Effector CD4-positive, alpha-beta T cell (primary cell): ENCODE measurements at regions not wholly inside any gene's neighbourhood (a gene's known extent, or its start where the extent isn't known, plus 50 kb on each side); places are given as distances from the start of the nearest gene placed in this dataset.

Experiments
- DNase-seq: peaks from one replicate; pipeline ENCODE4 v3.0.0-alpha.2; 2020

DNA sequence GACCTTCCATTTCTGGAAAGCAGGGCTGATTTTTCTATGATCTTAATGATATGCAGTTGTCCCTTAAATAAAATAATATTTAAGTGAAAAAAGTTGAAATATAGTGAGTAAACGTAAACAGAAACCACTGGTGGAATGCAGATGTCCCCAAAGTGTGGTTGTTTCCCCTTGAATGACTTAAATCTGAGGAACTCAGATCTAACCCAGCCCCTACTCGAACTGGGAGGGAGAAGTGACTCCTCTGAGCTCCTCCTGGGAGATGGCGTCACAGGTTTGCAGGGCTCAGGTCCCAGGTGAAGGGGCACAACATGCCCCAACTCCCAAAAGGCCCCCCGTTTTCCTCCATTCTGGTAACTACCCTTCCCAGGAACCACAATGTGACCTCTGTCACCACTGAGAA, 142.8 kb downstream of the IRF8 start:
- DNase-seq = no peak

DNA sequence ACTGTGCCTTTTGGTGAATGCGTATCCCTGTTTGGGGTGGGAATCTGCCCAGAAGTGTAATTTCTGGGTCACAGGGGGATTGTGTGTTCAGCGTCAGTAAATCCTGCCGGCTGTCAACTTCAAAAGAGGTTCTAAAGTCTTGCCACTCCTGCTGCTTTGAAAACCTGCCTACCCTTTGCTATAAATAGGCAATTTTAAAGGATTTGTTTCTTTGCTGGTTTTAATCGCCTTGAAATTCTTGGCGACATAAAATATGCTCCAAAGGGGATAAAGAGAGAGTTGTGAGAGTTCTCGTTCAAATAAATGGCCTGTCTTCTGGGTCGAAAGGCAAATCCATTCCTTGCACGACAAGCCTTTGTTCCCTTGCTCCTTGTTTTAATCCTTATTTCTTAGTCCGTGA, 143.4 kb downstream of the IRF8 start:
- no peak for DNase-seq

DNA sequence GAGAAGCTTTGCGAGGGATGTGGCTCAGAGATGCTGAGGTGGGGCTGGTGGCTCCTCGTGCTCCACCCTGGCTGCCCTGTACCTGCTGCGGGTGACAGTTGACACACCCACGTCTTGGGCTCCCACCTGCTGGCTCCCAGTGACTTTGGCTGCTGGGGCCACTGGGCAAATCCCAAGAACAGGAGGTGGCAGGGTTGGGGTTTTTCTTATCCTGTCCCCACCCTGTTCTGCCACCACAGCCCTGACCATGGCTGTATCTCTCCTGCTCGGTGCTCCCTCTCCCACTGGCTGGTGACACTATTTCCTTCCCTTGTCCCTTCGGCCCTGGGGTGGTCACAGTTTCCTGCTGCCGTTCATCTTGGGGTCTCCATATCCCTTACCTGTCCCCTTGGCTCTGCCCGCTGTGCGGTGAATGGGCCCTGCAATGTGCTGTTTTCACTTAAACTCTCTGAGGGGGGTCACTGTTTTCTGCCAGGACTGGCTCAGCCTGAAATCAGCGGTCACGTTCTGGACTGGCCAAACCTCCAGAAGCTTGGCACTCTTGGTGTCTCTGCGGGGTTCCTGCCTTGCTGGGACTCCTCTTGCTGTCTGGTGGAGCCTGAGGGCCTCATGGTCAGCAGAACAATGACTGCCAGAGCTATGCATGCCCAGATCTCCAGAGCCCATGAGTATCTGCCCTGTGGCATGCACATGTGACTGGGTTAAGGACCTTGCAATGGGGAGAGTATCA, 144.2 kb downstream of the IRF8 start:
- DNase-seq = no peak

DNA sequence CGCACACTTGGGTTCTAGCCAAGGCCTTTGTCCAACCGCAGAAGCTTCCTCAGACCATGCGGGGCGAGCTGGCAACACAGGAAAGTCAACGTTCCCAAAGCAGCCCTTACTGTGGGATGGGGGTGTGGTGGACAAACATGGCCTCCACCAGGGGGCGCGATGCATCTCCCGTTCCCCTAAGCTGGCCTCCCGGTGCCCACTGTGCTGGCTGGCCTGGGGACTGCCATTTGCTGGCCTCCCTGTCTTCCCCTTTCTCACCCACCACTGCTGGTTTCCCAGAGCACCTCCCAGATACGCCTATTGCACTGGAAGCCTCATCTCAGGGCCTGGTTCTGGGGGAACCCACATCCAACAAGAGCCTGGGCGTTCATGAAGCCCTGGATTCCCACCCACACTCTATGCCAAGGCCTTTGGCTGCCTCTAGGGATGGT, 145.3 kb downstream of the IRF8 start:
- DNase-seq = no peak

DNA sequence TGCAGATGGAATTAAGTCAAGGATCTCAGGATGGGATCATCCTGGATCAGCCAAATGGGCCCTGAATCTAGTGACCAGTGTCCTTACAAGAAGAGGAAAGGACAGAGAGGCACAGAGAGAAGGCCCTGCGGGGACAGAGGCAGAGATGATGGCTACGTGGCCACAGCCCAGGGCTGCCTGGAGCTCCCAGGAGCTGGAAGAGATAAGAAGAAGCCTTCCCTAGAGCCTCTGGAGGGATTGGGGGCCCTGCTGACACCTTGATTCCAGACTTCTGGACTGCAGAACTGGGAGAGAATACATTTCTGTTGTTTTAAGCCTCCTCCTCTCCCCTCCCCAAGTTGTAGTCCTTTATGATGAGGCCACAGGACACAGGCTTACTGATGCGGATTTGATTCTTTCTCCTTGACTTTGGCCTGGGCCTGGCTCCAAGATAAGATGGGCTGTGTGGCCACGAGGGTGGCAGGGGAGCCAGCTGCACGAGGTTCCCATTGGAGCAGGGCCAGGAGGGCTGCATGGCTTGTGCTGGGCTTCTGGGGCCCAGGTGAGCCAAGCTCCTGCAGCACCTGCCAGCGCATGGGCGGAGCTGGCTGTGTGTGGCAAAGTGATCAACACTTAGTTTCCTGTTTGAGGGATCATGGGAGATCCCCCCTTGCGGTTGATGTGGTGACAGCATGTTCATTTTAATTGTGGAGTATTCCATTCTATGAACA, 146.1 kb downstream of the IRF8 start:
- DNase-seq = no peak

DNA sequence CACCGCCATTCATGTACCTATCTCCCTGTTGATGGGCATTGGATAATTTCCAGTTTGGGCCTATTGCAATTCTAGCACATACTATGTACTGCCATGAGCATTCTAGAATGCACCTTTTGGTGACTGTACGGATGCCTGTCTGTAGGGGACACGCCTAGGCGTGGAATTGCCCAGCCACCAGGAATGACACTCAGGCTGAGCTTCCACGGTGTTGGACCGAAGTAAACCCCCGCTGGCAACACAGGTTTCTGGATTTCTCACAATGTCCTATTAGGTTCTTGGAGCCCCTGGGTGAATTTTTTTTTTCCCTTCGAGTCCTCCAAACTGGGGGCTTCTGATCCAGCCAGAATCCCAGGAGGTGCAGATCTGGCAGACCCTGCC, 146.6 kb downstream of the IRF8 start:
- DNase-seq = no peak

DNA sequence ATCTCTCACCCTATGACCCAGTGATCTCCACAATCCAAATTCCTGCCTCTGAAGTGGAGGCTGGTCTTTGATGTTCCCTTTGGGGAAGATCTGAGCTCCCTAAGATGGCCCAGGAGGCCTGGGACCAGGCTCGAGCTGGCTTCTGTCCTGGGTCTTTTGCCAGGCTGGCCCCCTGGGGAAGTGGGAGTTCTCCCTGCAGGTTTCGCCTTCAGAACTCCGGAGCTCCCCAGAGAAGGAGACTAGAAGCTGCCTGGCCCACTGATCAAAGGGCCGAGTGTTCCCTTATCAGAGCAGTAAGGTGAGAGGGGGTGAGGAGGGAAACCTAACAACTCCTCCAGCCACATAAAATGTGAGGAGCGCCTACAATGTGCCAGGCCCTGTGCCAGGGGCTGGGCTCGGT, 147.1 kb downstream of the IRF8 start:
- no peak for DNase-seq

DNA sequence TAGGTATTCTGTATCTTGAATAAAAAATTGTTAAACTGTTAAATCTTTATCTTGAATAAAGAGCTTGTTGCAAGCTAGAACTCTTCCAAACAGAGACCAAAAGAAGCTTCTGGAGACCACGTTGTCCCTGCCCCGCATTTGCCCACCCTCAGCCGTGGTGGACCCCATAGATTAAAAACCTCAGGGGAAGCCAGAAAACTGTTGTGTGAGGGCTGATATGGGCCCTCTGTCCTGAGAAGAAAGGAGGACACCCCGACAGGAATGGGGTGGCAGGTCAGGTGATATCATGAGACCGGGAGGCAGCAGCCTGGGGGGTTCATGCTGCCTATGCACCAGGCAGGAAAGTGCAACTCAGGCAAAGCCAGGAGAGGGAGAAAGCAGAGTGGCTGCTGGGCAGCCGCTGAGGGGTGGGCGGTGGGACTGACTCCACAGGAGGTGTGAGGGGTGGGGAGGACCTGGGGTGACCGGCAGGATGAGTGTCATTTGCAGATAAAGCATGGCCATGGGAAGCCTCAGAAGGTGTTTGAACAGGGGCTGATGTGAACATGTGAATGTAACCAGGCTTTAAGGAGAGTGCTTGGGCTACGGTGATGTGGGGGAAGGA, 147.8 kb downstream of the IRF8 start:
- DNase-seq = no peak

DNA sequence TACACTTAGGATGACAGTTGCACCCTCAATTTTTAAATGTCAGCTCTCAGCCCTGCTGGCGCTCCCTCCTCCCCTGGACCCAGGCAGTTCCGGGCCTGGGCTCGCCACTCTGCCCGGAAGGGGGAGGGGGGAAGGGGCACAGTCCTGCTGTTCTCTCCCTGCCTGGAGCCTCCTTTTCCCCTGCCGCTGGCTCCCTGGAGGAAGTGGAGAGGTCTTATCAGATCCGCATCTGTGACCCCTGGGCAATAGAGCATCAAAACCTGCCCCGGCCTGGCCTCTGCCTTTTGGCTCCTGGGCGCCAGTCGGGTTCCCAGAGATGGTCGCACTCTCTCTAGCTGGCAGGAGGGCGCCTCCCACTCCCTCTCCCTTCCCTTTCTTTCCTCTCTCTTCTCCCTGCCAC, 149.3 kb downstream of the IRF8 start:
- no peak for DNase-seq

DNA sequence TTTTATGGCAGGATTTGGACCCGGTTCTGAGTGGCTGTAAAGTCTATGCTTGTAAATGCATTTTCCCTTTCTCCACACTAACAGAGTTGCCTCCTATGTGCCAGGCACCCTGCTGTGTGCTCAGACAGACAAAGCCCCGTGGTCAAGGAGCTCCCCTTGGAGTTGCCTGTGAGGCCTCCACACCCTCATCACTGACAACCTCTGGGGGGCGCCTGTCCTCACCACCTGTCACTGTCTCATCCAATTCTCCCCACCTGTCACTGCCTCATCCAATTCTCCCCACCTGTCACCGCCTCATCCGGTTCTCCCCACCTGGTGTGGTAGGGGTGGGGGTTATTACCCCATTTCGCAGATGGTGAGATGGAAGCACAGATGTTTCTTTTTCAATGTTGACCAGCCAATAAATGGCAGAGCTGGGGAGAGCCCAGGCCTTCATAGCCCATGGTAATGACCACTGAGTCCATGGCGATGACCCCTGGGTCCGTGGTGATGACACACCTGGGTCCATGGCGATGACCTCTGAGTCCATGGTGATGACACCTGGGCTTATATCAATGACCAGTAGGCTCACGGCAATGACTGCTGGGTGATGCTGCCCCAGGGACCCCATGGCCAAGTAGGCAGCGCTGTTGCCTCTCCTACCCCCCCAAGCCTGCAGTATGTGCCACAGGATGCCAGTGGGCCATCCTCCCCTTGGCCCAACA, 150.1 kb downstream of the IRF8 start:
- DNase-seq = no peak

DNA sequence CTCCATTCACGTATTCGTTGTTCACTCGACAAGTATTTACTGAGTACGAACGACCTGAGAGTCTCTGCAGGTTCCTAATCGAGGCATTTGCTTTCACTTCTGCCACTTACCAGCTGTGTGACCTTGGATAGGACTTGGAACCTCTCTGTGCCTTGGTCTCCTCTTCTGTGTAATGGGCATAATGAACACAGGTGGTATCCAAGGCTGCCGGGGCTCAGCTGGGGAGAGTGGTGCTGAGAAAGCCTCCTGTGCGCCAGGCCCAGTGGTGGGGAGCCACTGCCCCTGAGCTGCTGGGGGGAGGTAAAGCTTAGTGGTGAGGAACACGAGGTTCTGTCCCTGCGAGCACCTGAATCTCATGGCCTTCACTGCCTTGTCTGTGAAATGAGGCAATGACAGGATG, 150.7 kb downstream of the IRF8 start:
- DNase-seq = no peak

DNA sequence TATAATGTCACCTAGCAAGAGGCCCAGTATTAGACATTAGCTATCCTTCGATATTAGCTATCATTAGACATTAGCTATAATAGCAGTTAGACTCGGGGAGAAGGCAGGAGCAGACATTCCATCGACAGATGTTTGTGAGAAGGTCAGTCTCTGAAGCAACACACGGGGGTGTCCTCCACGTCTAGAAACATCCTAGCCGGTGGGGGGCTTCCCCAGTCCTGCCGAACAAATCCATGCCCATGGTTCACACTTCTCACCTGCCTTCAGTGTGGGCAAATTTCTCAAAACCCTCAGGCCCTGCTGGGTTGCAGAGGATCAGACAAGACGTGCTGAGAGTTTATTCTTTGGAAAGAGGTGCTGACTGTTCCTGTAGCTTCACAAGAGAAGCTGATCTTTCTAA, 151.1 kb downstream of the IRF8 start:
- DNase-seq = no peak

DNA sequence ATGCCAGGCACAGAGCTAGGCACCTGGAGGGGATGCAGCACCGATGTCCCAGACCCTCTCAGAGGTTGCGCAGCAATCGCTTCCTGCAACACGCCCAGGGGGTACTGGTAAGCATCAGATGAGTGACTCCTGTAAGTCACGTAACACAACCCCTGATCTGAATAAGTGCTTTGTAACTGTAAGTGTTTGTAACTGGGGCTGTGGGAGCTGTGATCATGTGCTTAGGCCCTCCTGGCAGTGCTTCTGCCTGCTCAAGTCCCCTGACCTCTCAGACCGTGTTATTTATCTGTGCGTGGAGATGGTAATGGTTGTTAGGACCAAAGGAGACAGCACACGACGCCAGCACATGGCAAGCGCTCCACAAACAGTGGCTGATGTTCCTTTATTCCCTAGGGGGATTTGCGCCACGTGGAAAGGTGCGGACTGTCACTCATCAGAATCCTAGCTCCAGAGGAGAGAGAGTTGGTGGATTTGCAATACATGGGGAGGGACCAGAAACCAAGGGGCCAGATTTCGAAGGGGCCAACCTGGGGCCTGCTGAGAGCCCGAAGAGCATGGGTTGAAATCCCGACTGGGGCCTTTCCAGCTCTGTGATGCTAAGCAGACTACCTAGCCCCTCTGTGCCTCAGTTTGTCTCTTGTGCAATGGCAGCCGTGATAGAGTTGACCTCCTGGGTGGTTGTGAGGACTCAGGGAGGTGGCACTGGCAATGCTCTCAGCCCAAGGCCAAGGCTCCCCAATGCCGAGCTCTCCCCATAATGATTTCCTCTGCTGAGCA, 151.8 kb downstream of the IRF8 start:
- no peak for DNase-seq

DNA sequence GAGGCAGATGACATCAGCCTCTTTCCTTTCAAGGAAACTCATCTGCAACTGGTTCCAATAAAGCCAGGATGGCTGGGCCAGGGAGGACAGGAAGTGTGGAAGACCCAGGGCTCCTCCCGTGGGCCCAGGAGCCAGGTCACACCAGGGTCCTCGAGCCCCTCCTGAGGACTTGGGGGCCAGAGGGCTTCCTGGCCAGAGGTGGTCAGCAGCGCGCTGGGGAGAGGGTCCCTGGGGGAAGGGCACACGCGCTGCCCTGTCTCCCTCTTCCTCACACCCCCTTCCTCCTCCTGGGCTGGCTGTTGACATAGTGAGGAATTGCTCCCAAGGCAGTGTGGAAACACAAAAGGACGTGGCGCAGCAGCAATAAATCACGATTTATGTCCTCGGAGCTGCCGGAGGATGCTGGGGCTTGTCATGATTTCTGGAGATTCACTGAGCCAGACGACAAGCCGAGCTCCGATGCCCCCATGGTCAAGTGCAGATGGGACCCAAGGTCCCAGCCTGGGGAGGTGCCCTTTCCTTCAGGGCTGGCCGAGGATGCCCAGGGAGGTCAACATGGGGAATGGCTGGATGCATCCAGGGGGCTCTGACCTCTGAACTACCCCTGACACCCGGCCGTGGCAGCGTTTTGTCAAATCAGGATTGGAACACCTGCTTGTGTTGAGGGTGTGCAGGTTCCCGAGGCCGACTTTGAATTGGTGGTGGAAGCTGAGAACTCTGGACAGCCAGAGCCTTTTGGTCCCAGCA, 152.6 kb downstream of the IRF8 start:
- no peak for DNase-seq

DNA sequence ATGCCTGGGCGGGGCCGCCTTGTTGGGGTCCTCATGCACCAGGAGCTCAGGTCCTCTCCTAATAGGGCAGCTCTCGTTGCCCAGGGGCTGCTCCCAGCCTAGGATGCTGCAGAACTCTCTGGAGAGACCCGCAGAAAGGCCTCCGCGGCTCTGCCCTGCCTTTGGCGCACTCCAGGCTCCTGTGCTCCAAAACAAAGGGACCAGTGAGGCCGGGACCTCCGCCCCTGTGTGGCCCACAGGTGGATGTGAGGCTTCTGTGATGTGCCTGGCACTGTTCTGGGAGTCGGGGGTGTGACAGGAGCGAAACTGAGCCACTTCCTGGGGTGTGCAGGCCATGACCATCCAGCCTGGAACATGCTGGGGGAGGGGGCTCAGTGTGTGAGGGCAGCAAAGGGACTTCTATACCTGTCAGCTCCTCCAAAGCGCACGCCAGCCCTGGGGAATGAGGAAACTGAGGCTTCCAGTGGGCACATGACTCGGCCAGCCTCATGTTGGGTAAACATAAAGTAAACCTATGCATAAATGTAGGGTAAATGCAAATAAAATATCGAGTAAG, 153.2 kb downstream of the IRF8 start:
- DNase-seq = no peak

DNA sequence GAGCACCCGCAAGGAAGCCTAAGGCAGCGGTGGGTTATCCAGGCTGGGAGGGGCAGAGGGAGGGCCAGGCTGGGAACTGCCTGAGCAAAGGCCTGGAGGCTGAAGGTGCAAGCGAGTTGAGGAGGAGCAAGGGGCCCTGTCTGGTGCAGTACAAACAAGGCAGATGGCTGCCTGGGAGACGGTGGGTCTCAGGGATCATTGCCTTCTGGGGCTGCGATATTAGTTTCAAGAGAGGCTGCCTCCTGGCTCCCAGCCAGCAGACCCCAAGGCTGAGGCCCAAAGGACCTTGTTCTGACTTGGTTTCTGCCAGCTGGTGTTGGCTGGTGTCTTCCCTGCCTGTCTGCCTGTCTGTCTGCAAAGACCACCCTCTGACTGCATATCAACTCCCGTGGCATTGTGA, 154.0 kb downstream of the IRF8 start:
- DNase-seq = no peak

DNA sequence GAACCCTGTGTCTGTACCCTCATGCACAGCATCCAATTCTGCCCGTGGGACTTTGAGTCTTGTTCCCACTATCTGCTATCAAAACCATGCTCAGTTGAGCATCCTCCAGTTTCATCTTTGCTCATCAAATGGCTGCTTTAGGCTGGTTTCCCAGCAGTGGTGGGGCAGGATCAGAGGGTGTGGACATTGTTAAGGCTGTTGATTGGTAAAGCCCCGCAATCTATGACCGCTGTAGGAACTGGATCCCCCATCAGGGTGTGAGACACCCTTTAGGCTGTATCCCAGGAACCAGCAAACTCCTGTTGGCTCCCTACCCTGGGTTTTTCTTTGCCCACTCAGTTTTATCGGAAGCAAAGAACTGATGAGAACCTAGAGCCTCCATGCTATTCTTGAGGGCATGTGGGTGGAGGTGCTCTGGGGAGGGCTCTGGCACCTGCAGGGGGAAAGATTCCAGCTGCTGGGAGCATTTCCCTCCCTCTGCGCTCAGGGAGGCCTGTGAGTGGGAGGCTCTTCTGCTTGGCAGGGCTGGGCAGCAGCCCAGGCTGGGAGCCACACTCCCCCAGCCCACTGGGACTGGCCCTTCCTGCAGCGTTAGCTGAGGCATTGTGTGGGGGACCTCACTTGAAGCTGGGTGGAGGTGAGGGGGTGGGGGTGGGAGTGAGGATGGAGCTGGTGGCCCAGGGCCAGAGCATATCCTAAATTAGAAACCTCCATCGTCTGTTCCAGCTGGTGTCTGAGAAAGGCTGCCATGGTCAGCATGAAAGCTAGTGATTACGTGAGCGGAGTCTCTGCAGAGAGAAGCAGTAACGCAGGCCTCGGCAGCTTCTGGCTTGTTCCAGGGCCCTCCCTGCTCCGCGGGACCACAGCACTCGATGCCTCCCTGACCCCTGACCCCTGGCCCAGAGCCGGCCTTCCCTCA, 160.6 kb downstream of the IRF8 start:
- DNase-seq = no peak

DNA sequence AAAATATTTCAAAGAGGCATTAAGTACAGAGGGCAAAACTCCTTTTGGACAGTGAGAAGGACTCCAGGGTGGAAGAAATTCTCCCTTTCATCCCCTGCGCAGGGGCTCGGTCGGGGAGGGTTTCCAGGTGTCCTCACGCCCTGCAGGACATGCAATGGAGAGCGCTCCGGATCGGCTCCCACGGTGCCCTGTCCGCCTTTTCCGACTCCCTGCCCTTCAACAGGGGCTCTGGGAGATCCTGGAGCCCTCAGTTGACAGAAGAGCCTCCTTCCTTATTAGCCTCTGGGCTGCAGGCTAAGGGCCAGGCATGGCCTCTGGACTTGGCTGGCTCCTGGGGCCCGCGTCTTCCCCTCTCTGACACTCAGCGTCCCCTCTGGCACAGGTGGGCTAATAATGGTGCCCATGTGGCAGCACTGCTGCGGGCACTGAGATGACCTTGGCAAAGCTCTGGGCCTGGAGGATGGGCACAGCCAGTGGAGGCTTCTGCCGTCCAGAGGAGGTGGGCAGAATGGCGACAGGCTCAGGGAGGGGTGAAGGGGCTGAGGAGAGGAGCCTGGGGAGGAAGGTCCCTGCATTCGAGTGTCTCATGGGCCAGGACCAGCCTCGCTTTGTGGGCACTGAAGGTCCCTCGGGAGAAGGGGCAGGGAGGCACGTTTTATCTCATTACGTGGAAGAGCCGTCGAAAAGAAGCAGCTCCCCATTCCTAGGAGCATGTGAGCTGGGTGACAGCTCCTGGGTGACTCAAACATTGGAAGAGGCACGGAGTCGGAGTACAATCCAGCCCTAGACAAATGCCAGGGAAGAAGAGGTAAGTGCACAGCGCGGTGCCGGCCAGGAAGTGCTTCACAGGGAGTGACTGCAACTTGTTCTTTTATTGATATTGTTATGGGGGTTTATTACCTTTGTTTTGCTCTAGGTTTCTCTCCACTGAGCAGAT, 161.7 kb downstream of the IRF8 start:
- DNase-seq = no peak

DNA sequence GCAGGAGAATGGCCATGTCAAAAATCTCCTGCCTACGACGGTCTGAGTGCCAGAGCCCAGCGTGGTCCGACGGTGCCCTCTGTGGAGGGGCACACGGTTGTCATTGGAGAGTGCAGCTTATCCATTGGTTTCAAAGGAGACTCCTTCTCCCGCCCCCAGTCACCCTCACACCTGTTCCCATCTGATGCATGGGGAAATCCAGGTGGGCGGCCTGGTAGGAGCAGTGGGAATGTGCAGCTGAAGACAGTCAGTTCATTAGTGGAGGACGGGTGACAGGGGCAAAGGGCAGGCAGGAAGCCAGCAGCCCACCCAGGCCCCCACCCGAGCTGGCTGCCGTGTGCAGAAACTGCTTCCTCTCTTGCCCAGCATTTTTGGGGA, 162.3 kb downstream of the IRF8 start:
- no peak for DNase-seq

DNA sequence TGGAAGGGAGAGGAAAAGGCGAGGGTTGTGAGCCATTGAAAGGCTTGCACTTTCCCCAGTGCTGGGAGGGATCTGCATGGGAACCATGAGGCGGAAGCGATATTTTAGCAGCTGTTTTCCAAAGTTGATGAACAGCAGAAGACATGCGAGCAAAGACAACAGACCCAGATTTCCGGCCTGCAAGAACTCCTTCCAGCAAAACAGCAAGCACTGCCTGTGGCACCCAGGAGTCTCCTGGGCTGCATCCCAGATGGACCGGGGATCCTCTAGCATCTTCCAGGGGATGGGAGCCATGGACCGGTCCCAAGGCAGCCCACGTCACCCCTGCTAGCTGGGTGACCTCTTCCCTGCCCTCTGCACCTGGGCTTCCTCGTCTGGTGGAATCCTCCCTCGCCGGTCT, 162.8 kb downstream of the IRF8 start:
- DNase-seq = no peak
